ENCODE measurements at regions not wholly inside any gene's neighbourhood (a gene's known extent, or its start where the extent isn't known, plus 50 kb on each side); places are given as distances from the start of the nearest gene placed in this dataset.
A peak's percentile ranks its signal among the peaks of the same experiment; 100 is the strongest.
"Not testable (repeated sequence)": the region's sequence is repeated elsewhere in the genome, so short reads cannot be mapped to it uniquely, and the experiment has no call there.

GRCh38 chr4:186775902-186776301, 52.2 kb upstream of the FAT1 start:
- peak overlapping the region; percentile 48 for H3K27ac ChIP-seq
- H3K36me3 ChIP-seq, result no peaks in the 10 kb centered on the region
- no peak overlapping the region for H3K4me3 ChIP-seq
- no peaks in the 10 kb centered on the region for H3K27me3 ChIP-seq (replicated peaks)
- H3K9me3 ChIP-seq (replicated peaks), result no peaks in the 10 kb centered on the region
- DNase-seq (ENCODE audit: low read depth in 1 of 2, low spot score in 2 of 2), result peak in 1 of 2 experiments; percentile 54
- H3K4me1 ChIP-seq (replicated peaks), result peaks cover 66% of the 10 kb centered on the region

DNA sequence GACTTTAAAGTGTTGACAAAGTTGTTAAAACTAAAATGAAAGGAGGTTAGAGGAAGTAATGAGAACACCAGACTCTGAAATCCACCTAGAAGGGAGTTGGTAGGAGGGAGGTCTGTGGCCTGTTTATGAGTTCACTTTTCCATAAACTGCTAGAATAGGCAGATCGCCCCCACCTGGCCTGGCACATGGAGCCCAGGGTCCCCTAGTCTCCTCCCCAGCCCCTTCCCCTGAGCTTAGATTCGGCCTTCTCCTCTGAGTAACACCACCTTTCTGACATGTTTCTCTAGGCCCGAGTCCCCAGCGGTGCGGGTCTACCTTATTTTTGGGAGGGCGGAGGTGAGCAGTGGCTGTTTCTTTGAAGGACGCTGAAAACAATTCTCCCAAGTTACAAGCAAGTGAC, 54.5 kb upstream of the FAT1 start:
- DNase-seq (ENCODE audit: low read depth in 1 of 2, low spot score in 2 of 2), result no peak
- no peak overlapping the region for H3K27ac ChIP-seq
- no peak overlapping the region for H3K4me3 ChIP-seq
- H3K4me1 ChIP-seq (replicated peaks), result peaks cover 62% of the 10 kb centered on the region
- no peaks in the 10 kb centered on the region for H3K27me3 ChIP-seq (replicated peaks)
- H3K9me3 ChIP-seq (replicated peaks), result no peaks in the 10 kb centered on the region
- no peaks in the 10 kb centered on the region for H3K36me3 ChIP-seq

- Histone ChIP-seq H3K9me3 (replicated peaks) (no peaks in the 10 kb centered on the region), H3K27me3 (replicated peaks) (no peaks in the 10 kb centered on the region), H3K36me3 (no peaks in the 10 kb centered on the region), H3K4me1 (replicated peaks) (peaks cover 49% of the 10 kb centered on the region), H3K4me3 (no peak overlapping the region), H3K27ac (peak overlapping the region; percentile 47)
- no peak for DNase-seq (ENCODE audit: low read depth in 1 of 2, low spot score in 2 of 2)
These were observed 56.8 kb upstream of the FAT1 start for GRCh38 chr4:186780291-186781031.

DNA sequence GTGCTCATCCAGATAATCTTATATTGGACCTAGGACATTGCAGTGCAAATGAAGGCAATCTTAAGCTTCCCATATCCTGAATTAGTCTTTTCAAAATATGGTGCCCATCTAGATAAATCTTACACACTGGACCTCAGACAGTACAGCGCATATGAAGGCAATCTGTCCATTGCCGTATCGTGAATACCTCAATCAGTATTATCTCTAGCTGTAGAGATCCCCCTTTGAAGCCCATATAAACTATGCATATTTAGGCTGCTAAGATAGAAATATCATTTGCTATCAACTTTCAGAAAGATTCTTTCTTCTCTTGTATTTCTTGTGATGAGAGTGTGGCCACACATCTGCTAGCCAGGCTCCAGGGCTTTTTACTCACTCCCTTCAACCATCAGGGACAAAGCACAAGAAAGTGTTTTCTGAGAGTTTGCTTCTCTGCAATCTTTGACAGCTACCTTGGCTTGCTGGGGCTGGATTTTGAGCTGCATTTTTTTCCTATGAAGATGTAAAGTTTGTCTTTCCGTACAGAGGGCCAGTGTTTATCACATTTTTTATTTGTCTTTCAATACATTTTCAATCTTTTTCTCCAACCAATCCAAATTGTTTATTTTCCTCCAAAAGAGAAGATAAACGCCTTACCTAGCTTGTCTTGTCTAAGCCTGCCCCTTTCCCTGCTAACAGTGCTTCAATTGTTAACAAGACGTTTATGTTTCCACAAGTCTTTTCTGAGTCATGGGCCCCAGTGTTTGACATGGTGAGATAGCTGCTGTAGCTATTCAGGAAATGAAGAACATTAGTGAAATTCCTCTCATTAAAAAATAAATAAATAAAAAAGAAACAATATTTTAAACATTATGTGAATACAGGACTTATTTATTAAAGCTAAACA, 57.6 kb upstream of the FAT1 start:
- Histone ChIP-seq H3K4me3 (no peak overlapping the region), H3K9me3 (replicated peaks) (no peaks in the 10 kb centered on the region), H3K4me1 (replicated peaks) (peaks cover 41% of the 10 kb centered on the region), H3K27ac (peak overlapping the region; percentile 47), H3K36me3 (no peaks in the 10 kb centered on the region), H3K27me3 (replicated peaks) (no peaks in the 10 kb centered on the region)
- peak; percentile 77 to 82 for DNase-seq (ENCODE audit: low read depth in 1 of 2, low spot score in 2 of 2)

GRCh38 chr4:186782302-186782701, 58.6 kb upstream of the FAT1 start:
- Histone ChIP-seq H3K4me3 (no peak overlapping the region), H3K4me1 (replicated peaks) (peaks cover 40% of the 10 kb centered on the region), H3K36me3 (no peaks in the 10 kb centered on the region), H3K27ac (peak overlapping the region; percentile 47), H3K27me3 (replicated peaks) (no peaks in the 10 kb centered on the region), H3K9me3 (replicated peaks) (no peaks in the 10 kb centered on the region)
- DNase-seq (ENCODE audit: low read depth in 1 of 2, low spot score in 2 of 2), result no peak

GRCh38 chr4:186787536-186787935, 63.9 kb upstream of the FAT1 start:
- no peak overlapping the region for H3K4me3 ChIP-seq
- no peak overlapping the region for H3K27ac ChIP-seq
- H3K9me3 ChIP-seq (replicated peaks), result no peaks in the 10 kb centered on the region
- no peaks in the 10 kb centered on the region for H3K36me3 ChIP-seq
- no peaks in the 10 kb centered on the region for H3K27me3 ChIP-seq (replicated peaks)
- no peak for DNase-seq (ENCODE audit: low read depth in 1 of 2, low spot score in 2 of 2)
- peaks cover 46% of the 10 kb centered on the region for H3K4me1 ChIP-seq (replicated peaks)

GRCh38 chr4:186789651-186790050, 66.0 kb upstream of the FAT1 start:
- no peaks in the 10 kb centered on the region for H3K36me3 ChIP-seq
- no peaks in the 10 kb centered on the region for H3K27me3 ChIP-seq (replicated peaks)
- peak overlapping the region; percentile 90 for H3K27ac ChIP-seq
- DNase-seq (ENCODE audit: low read depth in 1 of 2, low spot score in 2 of 2), result peak; percentile 54 to 84
- peaks cover 40% of the 10 kb centered on the region for H3K4me1 ChIP-seq (replicated peaks)
- H3K9me3 ChIP-seq (replicated peaks), result no peaks in the 10 kb centered on the region
- no peak overlapping the region for H3K4me3 ChIP-seq

DNA sequence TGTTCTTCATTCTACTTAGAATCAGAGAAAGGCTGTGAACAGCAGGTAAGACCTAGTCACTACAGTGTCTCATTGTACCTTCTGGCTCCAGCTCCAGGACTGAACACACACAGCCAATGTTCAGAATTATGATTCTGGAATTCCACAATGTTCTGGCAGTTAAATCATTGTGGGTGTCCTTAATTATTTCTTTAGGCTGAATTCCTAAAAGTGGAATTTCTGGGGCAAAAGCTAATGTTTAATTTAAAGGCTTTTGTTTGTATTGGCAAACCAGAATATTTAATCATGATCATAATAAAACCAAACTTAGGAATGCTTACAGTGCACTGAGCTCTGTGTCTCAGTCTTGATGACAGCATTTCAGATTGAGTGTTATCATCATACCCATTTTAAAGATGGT, 67.0 kb upstream of the FAT1 start:
- Histone ChIP-seq H3K9me3 (replicated peaks) (no peaks in the 10 kb centered on the region), H3K4me1 (replicated peaks) (peaks cover 36% of the 10 kb centered on the region), H3K27me3 (replicated peaks) (no peaks in the 10 kb centered on the region), H3K27ac (peak overlapping the region; percentile 90), H3K4me3 (no peak overlapping the region), H3K36me3 (no peaks in the 10 kb centered on the region)
- DNase-seq (ENCODE audit: low read depth in 1 of 2, low spot score in 2 of 2), result peak in 1 of 2 experiments; percentile 83

DNA sequence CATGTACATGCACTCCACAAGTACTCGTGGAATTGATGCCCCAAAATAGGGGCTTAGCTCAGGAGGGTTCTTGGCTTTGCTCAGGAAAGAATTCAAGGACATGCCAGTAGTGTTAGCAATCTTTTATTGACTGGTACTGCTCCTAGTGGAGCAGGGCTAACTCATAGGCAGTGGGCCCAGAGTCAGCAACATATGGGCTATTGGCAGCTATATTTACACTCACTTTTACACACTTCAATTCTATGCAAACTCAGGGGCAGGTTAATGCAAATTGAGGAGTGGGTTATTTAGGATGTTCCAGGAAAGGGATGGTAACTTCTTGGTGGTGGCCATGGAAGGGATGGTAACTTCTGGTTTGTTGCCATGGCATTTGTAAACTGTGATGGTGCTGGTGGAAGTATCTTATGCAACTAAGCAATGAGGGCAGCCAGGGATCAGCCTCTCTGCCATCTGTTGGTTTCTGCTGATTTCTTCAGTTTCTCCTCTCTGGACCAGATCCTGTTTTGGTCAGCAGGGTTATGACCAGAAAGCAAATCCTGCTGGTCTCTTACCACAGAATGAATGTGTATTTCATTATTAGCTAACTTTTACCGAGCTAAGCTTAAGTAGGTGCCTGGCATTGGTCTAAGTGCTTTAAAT, 69.2 kb upstream of the FAT1 start:
- no peak for DNase-seq (ENCODE audit: low read depth in 1 of 2, low spot score in 2 of 2)
- Histone ChIP-seq H3K4me3 (no peak overlapping the region), H3K4me1 (replicated peaks) (peaks cover 36% of the 10 kb centered on the region), H3K36me3 (no peaks in the 10 kb centered on the region), H3K27ac (no peak overlapping the region), H3K9me3 (replicated peaks) (no peaks in the 10 kb centered on the region), H3K27me3 (replicated peaks) (no peaks in the 10 kb centered on the region)

DNA sequence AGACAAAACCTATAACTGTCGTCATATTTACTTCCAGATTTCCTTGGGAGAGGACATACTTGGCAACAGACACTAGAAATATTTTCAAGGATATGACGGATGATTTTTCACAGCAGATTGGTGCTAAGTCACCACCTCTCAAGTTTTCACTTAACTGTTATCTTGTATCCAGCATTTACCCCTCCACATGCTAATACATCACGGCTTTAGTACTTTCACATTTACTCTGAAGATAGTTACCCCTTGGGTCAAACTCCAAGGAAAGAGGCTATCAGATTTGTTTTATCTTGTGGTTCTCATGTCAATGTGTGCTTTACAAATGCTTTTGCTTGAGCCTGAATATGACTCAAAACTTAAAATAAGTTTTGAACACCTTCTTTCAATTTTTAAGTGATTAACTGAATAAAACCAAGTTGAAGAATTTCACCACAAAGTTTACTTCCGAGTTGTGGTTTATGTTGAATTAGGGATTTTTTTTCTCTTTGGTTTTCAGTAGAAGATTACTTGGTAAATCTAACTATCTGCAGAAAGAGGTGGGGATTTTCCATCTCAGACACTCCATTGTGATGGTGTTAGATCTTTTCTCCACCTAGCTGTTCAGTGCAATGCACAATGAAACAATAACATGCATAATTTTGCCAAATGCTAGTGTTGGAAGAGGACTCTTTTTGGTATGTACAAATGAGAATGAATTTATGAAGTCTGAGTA, 75.4 kb upstream of the FAT1 start:
- Histone ChIP-seq H3K9me3 (replicated peaks) (no peaks in the 10 kb centered on the region), H3K4me1 (replicated peaks) (peaks cover 15% of the 10 kb centered on the region), H3K4me3 (no peak overlapping the region), H3K27me3 (replicated peaks) (no peaks in the 10 kb centered on the region), H3K27ac (peak overlapping the region; percentile 36), H3K36me3 (no peaks in the 10 kb centered on the region)
- no peak for DNase-seq (ENCODE audit: low read depth in 1 of 2, low spot score in 2 of 2)

DNA sequence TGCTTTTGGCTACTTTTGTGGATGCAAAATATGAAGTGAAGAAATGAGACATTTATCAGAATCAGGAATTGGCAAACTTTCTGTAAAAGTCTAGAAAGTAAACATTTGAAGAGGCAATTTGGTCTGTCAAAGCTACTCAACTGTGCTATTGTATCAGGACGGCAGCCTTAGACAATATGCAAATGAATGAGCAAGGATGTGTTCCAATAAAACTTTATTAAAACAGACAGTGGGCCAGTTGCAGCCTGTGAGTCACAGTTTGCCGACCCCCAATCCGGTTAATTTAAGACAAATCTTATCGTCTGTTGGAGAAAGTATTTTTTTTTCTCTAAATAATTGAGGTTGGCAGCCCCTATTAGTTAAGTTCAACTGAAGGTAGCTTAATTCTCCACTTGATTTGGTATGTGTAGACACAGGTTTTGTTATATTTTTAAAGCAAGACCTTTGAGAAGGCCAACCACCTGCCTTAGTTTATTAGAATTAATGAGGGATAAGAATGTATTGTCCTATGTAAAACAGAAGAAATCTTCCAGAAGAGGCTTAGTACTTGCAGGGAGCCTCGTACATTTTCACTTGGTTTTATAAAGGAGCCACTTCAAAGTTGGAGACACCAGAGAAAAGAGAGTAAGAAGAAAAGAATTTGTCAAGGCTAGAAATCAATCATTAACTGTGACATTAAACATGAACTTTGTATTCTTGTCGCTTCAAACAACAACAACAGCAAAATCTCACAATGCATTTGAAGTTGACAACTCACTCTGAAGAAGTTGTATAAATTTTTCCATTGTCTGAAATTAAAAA, 81.6 kb upstream of the FAT1 start:
- Histone ChIP-seq H3K9me3 (replicated peaks) (no peaks in the 10 kb centered on the region), H3K4me1 (replicated peaks) (peaks cover 6% of the 10 kb centered on the region; the same call in 1 of the 2 replicates), H3K4me3 (no peak overlapping the region), H3K36me3 (no peaks in the 10 kb centered on the region), H3K27ac (no peak overlapping the region), H3K27me3 (replicated peaks) (no peaks in the 10 kb centered on the region)
- DNase-seq (ENCODE audit: low read depth in 1 of 2, low spot score in 2 of 2), result no peak

DNA sequence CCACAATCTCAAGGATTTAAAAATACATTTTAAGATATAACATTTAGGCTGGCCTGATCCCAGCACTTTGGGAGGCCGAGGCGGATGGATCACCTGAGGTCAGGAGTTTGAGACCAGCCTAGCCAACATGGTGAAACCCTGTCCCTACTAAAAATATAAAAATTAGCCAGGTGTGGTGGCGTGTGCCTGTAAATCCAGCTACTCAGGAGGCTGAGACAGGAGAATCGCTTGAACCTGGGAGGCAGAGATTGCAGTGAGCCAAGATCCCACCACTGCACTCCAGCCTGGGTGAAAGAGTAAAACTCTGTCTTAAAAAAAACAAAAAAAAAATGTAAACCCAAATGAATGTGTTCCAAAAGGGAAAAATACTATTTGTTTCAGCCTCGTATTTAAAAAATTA, 82.3 kb upstream of the FAT1 start:
- not testable (repeated sequence) for DNase-seq (ENCODE audit: low read depth in 1 of 2, low spot score in 2 of 2); H3K27ac ChIP-seq; H3K36me3 ChIP-seq; H3K4me3 ChIP-seq; H3K4me1 ChIP-seq (replicated peaks); H3K27me3 ChIP-seq (replicated peaks); H3K9me3 ChIP-seq (replicated peaks)

Measured in SJSA1 (cell line).